ENCODE measurements at regions not wholly inside any gene's neighbourhood (a gene's known extent, or its start where the extent isn't known, plus 50 kb on each side); places are given as distances from the start of the nearest gene placed in this dataset.

GRCh38 chr13:86109107-86109506 lies 309.9 kb upstream of the SLITRK6 start:
- ATAC-seq (ENCODE audit: insufficient read depth, low FRiP score) (no peak), DNase-seq (peak in 2 of 3 donors; percentile 23 to 39)
- no peak overlapping the region for H3K9ac ChIP-seq (ENCODE audit: insufficient read depth in 1 of 2, low read length in 2 of 2)
- H3K36me3 ChIP-seq (ENCODE audit: control insufficient read depth in 4 of 4, insufficient read depth in 4 of 4, low read length in 4 of 4), result no peaks in the 10 kb centered on the region
- peaks cover 0 to 7% (median 0%) of the 10 kb centered on the region in 4 donors for H3K9me3 ChIP-seq (ENCODE audit: control insufficient read depth in 4 of 4, insufficient read depth in 3 of 4, low read length in 3 of 4)
- no peaks in the 10 kb centered on the region for H3K27me3 ChIP-seq (ENCODE audit: control insufficient read depth in 3 of 3, insufficient read depth in 3 of 3, low read length in 2 of 3)
- 92% methylated on average over 1 of the region's 1 CpG for WGBS, 2 donors
- H3K4me3 ChIP-seq, result no peak overlapping the region
- no peak for TF ChIP-seq CTCF (IDR thresholded peaks at IDR 0.05; ENCODE audit: control extremely low read depth, extremely low read depth)
- H3K27ac ChIP-seq (ENCODE audit: low read depth in 1 of 2, low read length in 1 of 2), result no peak overlapping the region
- H3K4me1 ChIP-seq (ENCODE audit: control insufficient read depth in 5 of 5, insufficient read depth in 5 of 5, low read length in 5 of 5), result no peaks in the 10 kb centered on the region

GRCh38 chr13:86108334-86108733 lies 309.1 kb upstream of the SLITRK6 start:
- Histone ChIP-seq H3K36me3 (ENCODE audit: control insufficient read depth in 4 of 4, insufficient read depth in 4 of 4, low read length in 4 of 4) (no peaks in the 10 kb centered on the region), H3K27ac (ENCODE audit: low read depth in 1 of 2, low read length in 1 of 2) (no peak overlapping the region), H3K27me3 (ENCODE audit: control insufficient read depth in 3 of 3, insufficient read depth in 3 of 3, low read length in 2 of 3) (no peaks in the 10 kb centered on the region), H3K4me1 (ENCODE audit: control insufficient read depth in 5 of 5, insufficient read depth in 5 of 5, low read length in 5 of 5) (no peaks in the 10 kb centered on the region), H3K4me3 (no peak overlapping the region), H3K9me3 (ENCODE audit: control insufficient read depth in 4 of 4, insufficient read depth in 3 of 4, low read length in 3 of 4) (peaks cover 0 to 7% (median 0%) of the 10 kb centered on the region in 4 donors), H3K9ac (ENCODE audit: insufficient read depth in 1 of 2, low read length in 2 of 2) (no peak overlapping the region)
- no peak for TF ChIP-seq CTCF (IDR thresholded peaks at IDR 0.05; ENCODE audit: control extremely low read depth, extremely low read depth)
- DNase-seq (peak in 1 of 3 donors; percentile 19), ATAC-seq (ENCODE audit: insufficient read depth, low FRiP score) (no peak)
- WGBS, 2 donors, result 83 to 88% methylated on average over 3 of the region's 3 CpGs

- Histone ChIP-seq H3K27ac (ENCODE audit: low read depth in 1 of 2, low read length in 1 of 2) (no peak overlapping the region), H3K4me1 (ENCODE audit: control insufficient read depth in 5 of 5, insufficient read depth in 5 of 5, low read length in 5 of 5) (no peaks in the 10 kb centered on the region), H3K27me3 (ENCODE audit: control insufficient read depth in 3 of 3, insufficient read depth in 3 of 3, low read length in 2 of 3) (no peaks in the 10 kb centered on the region), H3K9me3 (ENCODE audit: control insufficient read depth in 4 of 4, insufficient read depth in 3 of 4, low read length in 3 of 4) (no peaks in the 10 kb centered on the region), H3K4me3 (no peak overlapping the region), H3K36me3 (ENCODE audit: control insufficient read depth in 4 of 4, insufficient read depth in 4 of 4, low read length in 4 of 4) (no peaks in the 10 kb centered on the region), H3K9ac (ENCODE audit: insufficient read depth in 1 of 2, low read length in 2 of 2) (no peak overlapping the region)
- DNase-seq, result no peak
- no peak for ATAC-seq (ENCODE audit: insufficient read depth, low FRiP score)
- no peak for TF ChIP-seq CTCF (IDR thresholded peaks at IDR 0.05; ENCODE audit: control extremely low read depth, extremely low read depth)
Measured at GRCh38 chr13:86098511-86098910, 299.3 kb upstream of the SLITRK6 start.

GRCh38 chr13:86095351-86095750 lies 296.1 kb upstream of the SLITRK6 start:
- DNase-seq, result no peak
- ATAC-seq (ENCODE audit: insufficient read depth, low FRiP score), result no peak
- Histone ChIP-seq H3K27ac (ENCODE audit: low read depth in 1 of 2, low read length in 1 of 2) (no peak overlapping the region), H3K9me3 (ENCODE audit: control insufficient read depth in 4 of 4, insufficient read depth in 3 of 4, low read length in 3 of 4) (no peaks in the 10 kb centered on the region), H3K9ac (ENCODE audit: insufficient read depth in 1 of 2, low read length in 2 of 2) (no peak overlapping the region), H3K27me3 (ENCODE audit: control insufficient read depth in 3 of 3, insufficient read depth in 3 of 3, low read length in 2 of 3) (no peaks in the 10 kb centered on the region), H3K36me3 (ENCODE audit: control insufficient read depth in 4 of 4, insufficient read depth in 4 of 4, low read length in 4 of 4) (no peaks in the 10 kb centered on the region), H3K4me3 (no peak overlapping the region), H3K4me1 (ENCODE audit: control insufficient read depth in 5 of 5, insufficient read depth in 5 of 5, low read length in 5 of 5) (no peaks in the 10 kb centered on the region)
- 76% methylated on average over 3 of the region's 3 CpGs for WGBS, 2 donors
- TF ChIP-seq CTCF (IDR thresholded peaks at IDR 0.05; ENCODE audit: control extremely low read depth, extremely low read depth), result no peak

Data from lung (tissue), 11 donors.